ENCODE measurements at regions not wholly inside any gene's neighbourhood (a gene's known extent, or its start where the extent isn't known, plus 50 kb on each side); places are given as distances from the start of the nearest gene placed in this dataset.

DNA sequence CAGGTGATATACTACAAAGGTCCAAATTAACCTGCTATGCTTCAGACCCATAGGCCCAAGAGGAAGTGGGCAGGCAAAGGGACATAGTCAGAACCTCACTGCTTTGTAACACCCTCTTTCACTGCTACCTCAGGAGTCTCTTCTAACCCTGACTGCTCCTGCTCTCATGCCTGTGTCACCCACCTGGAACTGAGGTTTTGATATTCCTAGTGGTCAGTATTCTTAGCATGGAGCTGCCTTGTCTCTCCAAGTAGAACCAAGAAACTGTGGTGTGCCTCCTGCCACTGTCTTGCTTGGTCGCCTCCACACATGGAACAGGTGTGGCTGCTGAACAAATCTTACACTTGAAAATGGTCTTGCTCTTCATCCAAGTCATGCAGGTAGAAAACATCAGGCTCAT lies 677.5 kb downstream of the XPNPEP1 start:
- H4K20me1 ChIP-seq (replicated peaks in 1 of 2; ENCODE audit: control insufficient read depth in 1 of 2, insufficient read depth in 2 of 2, low read length in 2 of 2) = no peaks in the 10 kb centered on the region
- TF ChIP-seq RFX5 (IDR thresholded peaks at IDR 0.05; ENCODE audit: borderline replicate concordance, low read depth, low read length) (no peak), CBX8 (IDR thresholded peaks at IDR 0.05; ENCODE audit: borderline replicate concordance, low read depth, low read length) (no peak), EGR1 (IDR thresholded peaks at IDR 0.05; ENCODE audit: borderline replicate concordance, low read depth, low read length) (no peak), SIRT6 (IDR thresholded peaks at IDR 0.05; ENCODE audit: low read length) (no peak), TBP (IDR thresholded peaks at IDR 0.05; ENCODE audit: low read depth, low read length) (no peak), NANOG (IDR thresholded peaks at IDR 0.05; ENCODE audit: insufficient read depth, low read depth, low read length, poor library complexity, severe bottlenecking) (no peak), POU5F1 (IDR thresholded peaks at IDR 0.05; ENCODE audit: low read depth, low read length) (no peak), SUZ12 (IDR thresholded peaks at IDR 0.05; ENCODE audit: low read length) (no peak), KDM5A (IDR thresholded peaks at IDR 0.05; ENCODE audit: low read length) (no peak), TCF12 (IDR thresholded peaks at IDR 0.05; ENCODE audit: low read depth, low read length) (no peak), CBX5 (IDR thresholded peaks at IDR 0.05; ENCODE audit: low read depth, low read length) (no peak)
- TF ChIP-seq, protein P1, sequence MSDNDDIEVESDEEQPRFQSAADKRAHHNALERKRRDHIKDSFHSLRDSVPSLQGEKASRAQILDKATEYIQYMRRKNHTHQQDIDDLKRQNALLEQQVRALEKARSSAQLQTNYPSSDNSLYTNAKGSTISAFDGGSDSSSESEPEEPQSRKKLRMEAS (IDR thresholded peaks at IDR 0.05) = no peak
- TF ChIP-seq, protein P2, sequence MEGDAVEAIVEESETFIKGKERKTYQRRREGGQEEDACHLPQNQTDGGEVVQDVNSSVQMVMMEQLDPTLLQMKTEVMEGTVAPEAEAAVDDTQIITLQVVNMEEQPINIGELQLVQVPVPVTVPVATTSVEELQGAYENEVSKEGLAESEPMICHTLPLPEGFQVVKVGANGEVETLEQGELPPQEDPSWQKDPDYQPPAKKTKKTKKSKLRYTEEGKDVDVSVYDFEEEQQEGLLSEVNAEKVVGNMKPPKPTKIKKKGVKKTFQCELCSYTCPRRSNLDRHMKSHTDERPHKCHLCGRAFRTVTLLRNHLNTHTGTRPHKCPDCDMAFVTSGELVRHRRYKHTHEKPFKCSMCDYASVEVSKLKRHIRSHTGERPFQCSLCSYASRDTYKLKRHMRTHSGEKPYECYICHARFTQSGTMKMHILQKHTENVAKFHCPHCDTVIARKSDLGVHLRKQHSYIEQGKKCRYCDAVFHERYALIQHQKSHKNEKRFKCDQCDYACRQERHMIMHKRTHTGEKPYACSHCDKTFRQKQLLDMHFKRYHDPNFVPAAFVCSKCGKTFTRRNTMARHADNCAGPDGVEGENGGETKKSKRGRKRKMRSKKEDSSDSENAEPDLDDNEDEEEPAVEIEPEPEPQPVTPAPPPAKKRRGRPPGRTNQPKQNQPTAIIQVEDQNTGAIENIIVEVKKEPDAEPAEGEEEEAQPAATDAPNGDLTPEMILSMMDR (IDR thresholded peaks at IDR 0.05; ENCODE audit: control extremely low read depth in 1 of 3, insufficient read depth in 1 of 3, low read depth in 1 of 3, low read length in 3 of 3) = no peak

More for the DNA sequence above, 677.5 kb downstream of the XPNPEP1 start:
- H2BK120ac ChIP-seq (replicated peaks; ENCODE audit: low read depth, low read length) = no peak overlapping the region
- H3K9ac ChIP-seq (replicated peaks in 1 of 4; ENCODE audit: extremely low read depth in 1 of 4, low read depth in 3 of 4, low read length in 3 of 4) = no peak overlapping the region
- CTCF ChIA-PET (ENCODE audit: partially characterized antibody) = no interaction called here
- H3K14ac ChIP-seq (ENCODE audit: insufficient read length) = no peak overlapping the region
- H3K23me2 ChIP-seq (ENCODE audit: low read depth, low read length) = no peaks in the 10 kb centered on the region
- no peak overlapping the region for H3K23ac ChIP-seq (ENCODE audit: insufficient read length)
- no peak overlapping the region for H4K5ac ChIP-seq (ENCODE audit: insufficient read length, low read depth, low read length)
- POLR2A ChIA-PET (ENCODE audit: partially characterized antibody) = no interaction called here
- no peak overlapping the region for H4K8ac ChIP-seq (ENCODE audit: extremely low read depth, insufficient read depth, low read length)
- H2AK5ac ChIP-seq (ENCODE audit: low read depth, low read length) = no peak overlapping the region
- no peak overlapping the region; the same call in 1 of the 2 replicates for H2BK5ac ChIP-seq (ENCODE audit: low read depth, low read length)
- H3K79me2 ChIP-seq (ENCODE audit: control insufficient read depth in 1 of 2, insufficient read depth in 2 of 2, low read length in 2 of 2) = no peaks in the 10 kb centered on the region
- no peaks in the 10 kb centered on the region for H3K79me1 ChIP-seq (ENCODE audit: low read depth, low read length)
- H2BK15ac ChIP-seq (ENCODE audit: low read length) = no peak overlapping the region
- H3K4me2 ChIP-seq (ENCODE audit: insufficient read depth in 1 of 2, low read depth in 2 of 2, low read length in 2 of 2) = no peak overlapping the region
- H4K91ac ChIP-seq (replicated peaks; ENCODE audit: insufficient read length, low read length) = no peak overlapping the region
- H3K27ac ChIP-seq (ENCODE audit: low read depth, low read length) = no peak overlapping the region
- H2BK20ac ChIP-seq (ENCODE audit: low read length) = no peak overlapping the region
- WGBS, 2 experiments (ENCODE audit: extremely low coverage in 1 of 2, insufficient coverage in 1 of 2, insufficient read length in 1 of 2, insufficient replicate concordance in 2 of 2, low coverage in 1 of 2, low lambda C conversion rate in 2 of 2, missing lambda C conversion rate in 1 of 2) = 88% methylated on average over 1 of the region's 1 CpG; no CpG with 5 or more reads in 1 of the 2 experiments
- H3K56ac ChIP-seq (replicated peaks; ENCODE audit: insufficient read length, low read depth, low read length) = no peak overlapping the region
- H2AFZ ChIP-seq (ENCODE audit: low read length) = no peak overlapping the region
- no peaks in the 10 kb centered on the region for H3K27me3 ChIP-seq (replicated peaks in 1 of 4; ENCODE audit: control insufficient read depth in 3 of 4, extremely low read depth in 1 of 4, insufficient read depth in 3 of 4, low read length in 3 of 4)
- H3K36me3 ChIP-seq (ENCODE audit: control insufficient read depth in 2 of 4, insufficient read depth in 4 of 4, low read length in 3 of 4) = no peaks in the 10 kb centered on the region
- no peak for DNase-seq (ENCODE audit: low read depth in 1 of 2, low spot score in 2 of 2)
- H3K9me3 ChIP-seq (ENCODE audit: insufficient read depth in 2 of 2, low read depth in 1 of 2, low read length in 1 of 2) = no peaks in the 10 kb centered on the region
- no peaks in the 10 kb centered on the region for H3K4me1 ChIP-seq (replicated peaks in 1 of 4; ENCODE audit: control insufficient read depth in 3 of 4, insufficient read depth in 4 of 4, low read length in 3 of 4)
- FAIRE-seq = no peak
- H2BK12ac ChIP-seq (ENCODE audit: low read depth, low read length) = no peak overlapping the region
- H3K18ac ChIP-seq (ENCODE audit: extremely low read depth, low read length) = no peak overlapping the region
- H3K4ac ChIP-seq (replicated peaks; ENCODE audit: insufficient read length, low read depth, low read length) = no peak overlapping the region
- no peak overlapping the region for H3K4me3 ChIP-seq (ENCODE audit: extremely low read depth in 1 of 4, insufficient read depth in 2 of 4, low read depth in 3 of 4, low read length in 4 of 4)
